ENCODE measurements at regions not wholly inside any gene's neighbourhood (a gene's known extent, or its start where the extent isn't known, plus 50 kb on each side); places are given as distances from the start of the nearest gene placed in this dataset.

GRCh38 chr14:101155575-101155974 lies 252.1 kb upstream of the RTL1 start:
- no peak for TF ChIP-seq CTCF (IDR thresholded peaks at IDR 0.05)
- TF ChIP-seq POLR2A (IDR thresholded peaks at IDR 0.05): no peak
